B cell (primary cell): ENCODE measurements at regions not wholly inside any gene's neighbourhood (a gene's known extent, or its start where the extent isn't known, plus 50 kb on each side); places are given as distances from the start of the nearest gene placed in this dataset.

Experiments
- ATAC-seq: fragments of 200-7000 bp; cut with Tn5 transposase; one replicate; pipeline ENCODE4 v1.10.0; 2021; ENCODE audit warnings: low read depth, mild to moderate bottlenecking, moderate number of reproducible peaks, moderate library complexity
- CTCF ChIA-PET: fragments of 350-600 bp; sonication (Branson Sonifier 250); formaldehyde crosslinking; loops from one replicate; lab custom pipeline; 2021; ENCODE audit warnings: antibody characterized with exemption, inconsistent platforms; lab: Charles Lee
- POLR2A ChIA-PET: fragments of 350-600 bp; sonication (Branson Sonifier 250); formaldehyde crosslinking; loops from one replicate; lab custom pipeline; 2021; ENCODE audit warnings: antibody characterized with exemption; lab: Charles Lee
- DNase-seq: peaks from one replicate; pipeline ENCODE4 v3.0.0; 2013
- H2AFZ ChIP-seq: 2 replicates; pipeline ENCODE4 v1.6.1; 2012; ENCODE audit warnings: mild to moderate bottlenecking, low read depth, low read length; ENCODE audit not compliant: insufficient read depth, poor library complexity, severe bottlenecking
- H3K27ac ChIP-seq, 2 donors: 1 replicate in 1 of 2; 2 replicates in 1 of 2; pipeline ENCODE4 v1.5.1; 2012 to 2013; ENCODE audit warnings: low read length in 2 of 2, mild to moderate bottlenecking in 2 of 2, moderate library complexity in 1 of 2
- H3K27me3 ChIP-seq, 4 experiments: fragments of 200-600 bp in 1 of 4; sonication (generic) in 1 of 4; replicated peaks in 1 of 4; 1 replicate in 2 of 4; 2 replicates in 2 of 4; pipeline versions ENCODE4 v1.6.1 to v1.7.0; 2013 to 2016; ENCODE audit warnings: low read length in 3 of 4, mild to moderate bottlenecking in 2 of 4, mixed read lengths in 1 of 4, moderate library complexity in 1 of 4; ENCODE audit not compliant: insufficient read depth in 4 of 4, control insufficient read depth in 3 of 4; ENCODE audit errors: control extremely low read depth in 1 of 4
- H3K36me3 ChIP-seq, 2 experiments: replicated peaks in 1 of 2; 1 replicate in 1 of 2; 2 replicates in 1 of 2; pipeline versions ENCODE4 v1.6.1 to v1.7.1; 2013; ENCODE audit warnings: low read length in 1 of 2; ENCODE audit not compliant: insufficient read depth in 2 of 2, control insufficient read depth in 1 of 2; ENCODE audit errors: control extremely low read depth in 1 of 2, extremely low read depth in 1 of 2
- H3K4me1 ChIP-seq, 2 donors: fragments of 200-600 bp in 1 of 2; sonication (generic) in 1 of 2; 1 replicate in 1 of 2; 2 replicates in 1 of 2; pipeline versions ENCODE4 v1.5.1 to v1.6.1; 2013 to 2017; ENCODE audit warnings: low read length in 2 of 2; ENCODE audit not compliant: control insufficient read depth in 2 of 2, insufficient read depth in 2 of 2
- H3K4me2 ChIP-seq: replicated peaks from 2 replicates; pipeline ENCODE3; 2012; ENCODE audit warnings: mild to moderate bottlenecking, low read depth, low read length; ENCODE audit not compliant: poor library complexity, severe bottlenecking
- H3K4me3 ChIP-seq, 5 experiments: fragments of 200-600 bp in 1 of 5; sonication (generic) in 1 of 5; 1 replicate in 3 of 5; 2 replicates in 2 of 5; pipeline versions ENCODE4 v1.5.1 to v1.7.0; 2011 to 2016; ENCODE audit warnings: low read length in 4 of 5, mild to moderate bottlenecking in 4 of 5, low read depth in 2 of 5, control low read depth in 1 of 5, moderate library complexity in 1 of 5; ENCODE audit not compliant: insufficient read depth in 1 of 5; ENCODE audit errors: control extremely low read depth in 1 of 5, extremely low read depth in 1 of 5
- H3K79me2 ChIP-seq: fragments of 200-600 bp; sonication (generic); one replicate; pipeline ENCODE4 v1.6.0; 2016; ENCODE audit warnings: low read length; ENCODE audit not compliant: control insufficient read depth, insufficient read depth
- H3K9ac ChIP-seq: fragments of 200-600 bp; sonication (generic); 2 replicates; pipeline ENCODE4 v1.6.1; 2017; ENCODE audit warnings: mild to moderate bottlenecking, low read length, moderate library complexity
- H3K9me3 ChIP-seq, 3 donors: one replicate each; pipeline versions ENCODE4 v1.6.1 to v1.7.1; 2013; ENCODE audit warnings: low read length in 2 of 3; ENCODE audit not compliant: control insufficient read depth in 2 of 3, insufficient read depth in 1 of 3; ENCODE audit errors: control extremely low read depth in 1 of 3
- H4K20me1 ChIP-seq: 2 replicates; pipeline ENCODE4 v1.6.0; 2012; ENCODE audit warnings: mild to moderate bottlenecking, low read length; ENCODE audit not compliant: insufficient read depth, control insufficient read depth, poor library complexity, severe bottlenecking
- H3K27ac Mint-ChIP-seq: one replicate; pipeline ENCODE4 v1.8.0; 2021; ENCODE audit warnings: mixed read lengths
- H3K27me3 Mint-ChIP-seq: one replicate; pipeline ENCODE4 v1.8.0; 2021; ENCODE audit warnings: mixed read lengths
- H3K4me1 Mint-ChIP-seq: one replicate; pipeline ENCODE4 v1.8.0; 2021; ENCODE audit warnings: mixed read lengths
- H3K4me3 Mint-ChIP-seq: one replicate; pipeline ENCODE4 v1.8.0; 2021; ENCODE audit warnings: mixed read lengths
- H3K9me3 Mint-ChIP-seq: one replicate; pipeline ENCODE4 v1.8.0; 2022; ENCODE audit warnings: mixed read lengths; ENCODE audit not compliant: insufficient read depth
- EZH2 ChIP-seq: IDR thresholded peaks from 2 replicates; pipeline ENCODE4 v1.6.1; 2012; ENCODE audit warnings: borderline replicate concordance, low read depth, mild to moderate bottlenecking, moderate library complexity, low read length; ENCODE audit not compliant: insufficient read depth, poor library complexity, severe bottlenecking
- WGBS: methylation state at CpG from one replicate; pipeline ENCODE4 v1.1.5; 2013; ENCODE audit warnings: missing lambda C conversion rate; ENCODE audit not compliant: insufficient coverage; 5-methylcytosine and 5-hydroxymethylcytosine counted together
- intact Hi-C: fragments of 100-400 bp; cut with micrococcal nuclease; formaldehyde crosslinking; loops from one replicate; pipeline ENCODE4 v1.10.0; 2022
- TF ChIP-seq, protein P1 (sequence below): fragments of 200-600 bp; IDR thresholded peaks from one replicate; pipeline ENCODE4 v1.8.0; 2022; ENCODE audit warnings: antibody characterized with exemption, mild to moderate bottlenecking

DNA sequence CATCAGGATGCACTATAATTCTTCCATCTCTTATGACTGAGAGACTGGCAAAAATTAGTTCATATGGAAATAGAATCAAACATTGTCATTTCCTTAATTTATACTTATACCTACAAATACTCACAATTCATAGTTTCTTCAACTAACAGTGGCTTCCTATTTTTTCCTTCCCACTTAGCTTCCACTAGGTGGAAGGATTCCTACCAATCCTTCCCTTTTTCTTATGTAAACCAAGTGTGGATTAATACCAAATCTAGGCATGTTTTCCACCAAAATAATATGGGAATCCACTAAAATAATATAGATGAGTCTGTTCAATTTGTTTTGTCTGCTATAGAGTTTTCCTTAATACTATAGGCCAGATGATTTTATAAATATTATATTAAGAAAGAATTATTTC is 1537.1 kb downstream of the PLA2G4A start:
- no peaks in the 10 kb centered on the region for H3K27me3 Mint-ChIP-seq
- H3K27ac ChIP-seq = no peak overlapping the region
- no peak overlapping the region for H3K27ac Mint-ChIP-seq
- no peaks in the 10 kb centered on the region for H3K4me1 ChIP-seq
- H4K20me1 ChIP-seq = no peaks in the 10 kb centered on the region
- no peaks in the 10 kb centered on the region for H3K27me3 ChIP-seq
- CTCF ChIA-PET = no interaction called here
- no peak overlapping the region for H3K4me3 Mint-ChIP-seq
- TF ChIP-seq EZH2 = no peak
- TF ChIP-seq, protein P1, sequence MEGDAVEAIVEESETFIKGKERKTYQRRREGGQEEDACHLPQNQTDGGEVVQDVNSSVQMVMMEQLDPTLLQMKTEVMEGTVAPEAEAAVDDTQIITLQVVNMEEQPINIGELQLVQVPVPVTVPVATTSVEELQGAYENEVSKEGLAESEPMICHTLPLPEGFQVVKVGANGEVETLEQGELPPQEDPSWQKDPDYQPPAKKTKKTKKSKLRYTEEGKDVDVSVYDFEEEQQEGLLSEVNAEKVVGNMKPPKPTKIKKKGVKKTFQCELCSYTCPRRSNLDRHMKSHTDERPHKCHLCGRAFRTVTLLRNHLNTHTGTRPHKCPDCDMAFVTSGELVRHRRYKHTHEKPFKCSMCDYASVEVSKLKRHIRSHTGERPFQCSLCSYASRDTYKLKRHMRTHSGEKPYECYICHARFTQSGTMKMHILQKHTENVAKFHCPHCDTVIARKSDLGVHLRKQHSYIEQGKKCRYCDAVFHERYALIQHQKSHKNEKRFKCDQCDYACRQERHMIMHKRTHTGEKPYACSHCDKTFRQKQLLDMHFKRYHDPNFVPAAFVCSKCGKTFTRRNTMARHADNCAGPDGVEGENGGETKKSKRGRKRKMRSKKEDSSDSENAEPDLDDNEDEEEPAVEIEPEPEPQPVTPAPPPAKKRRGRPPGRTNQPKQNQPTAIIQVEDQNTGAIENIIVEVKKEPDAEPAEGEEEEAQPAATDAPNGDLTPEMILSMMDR = no peak
- H3K4me3 ChIP-seq = no peak overlapping the region
- ATAC-seq = no peak
- H3K4me1 Mint-ChIP-seq = no peaks in the 10 kb centered on the region
- H3K9ac ChIP-seq = no peak overlapping the region
- intact Hi-C loops = no loop called here
- no peaks in the 10 kb centered on the region for H3K36me3 ChIP-seq
- peaks cover 0 to 2% (median 0%) of the 10 kb centered on the region in 3 donors for H3K9me3 ChIP-seq
- no peak overlapping the region for H2AFZ ChIP-seq
- POLR2A ChIA-PET = no interaction called here
- DNase-seq = no peak
- H3K9me3 Mint-ChIP-seq = peaks cover 2% of the 10 kb centered on the region
- H3K4me2 ChIP-seq = no peak overlapping the region
- no peaks in the 10 kb centered on the region for H3K79me2 ChIP-seq

GRCh38 chr1:188367661-188368060 is 1538.9 kb downstream of the PLA2G4A start:
- no peaks in the 10 kb centered on the region for H4K20me1 ChIP-seq
- intact Hi-C loops = no loop called here
- Mint-ChIP-seq H3K27me3 (no peaks in the 10 kb centered on the region), H3K27ac (no peak overlapping the region), H3K4me3 (no peak overlapping the region), H3K4me1 (no peaks in the 10 kb centered on the region), H3K9me3 (peaks cover 2% of the 10 kb centered on the region)
- TF ChIP-seq, protein P1 = no peak
- no peak for TF ChIP-seq EZH2
- H3K27ac ChIP-seq = no peak overlapping the region
- no peak overlapping the region for H2AFZ ChIP-seq
- H3K36me3 ChIP-seq = no peaks in the 10 kb centered on the region
- WGBS = no CpG with 5 or more reads among the region's 2 CpGs
- H3K9me3 ChIP-seq = peaks cover 0 to 2% (median 0%) of the 10 kb centered on the region in 3 donors
- H3K4me3 ChIP-seq = no peak overlapping the region
- ChIA-PET POLR2A (no interaction called here), CTCF (no interaction called here)
- no peaks in the 10 kb centered on the region for H3K79me2 ChIP-seq
- no peak overlapping the region for H3K4me2 ChIP-seq
- H3K9ac ChIP-seq = no peak overlapping the region
- ATAC-seq (no peak), DNase-seq (no peak)
- H3K4me1 ChIP-seq = no peaks in the 10 kb centered on the region
- no peaks in the 10 kb centered on the region for H3K27me3 ChIP-seq
